GM19025 (cell line): ENCODE measurements at regions not wholly inside any gene's neighbourhood (a gene's known extent, or its start where the extent isn't known, plus 50 kb on each side); places are given as distances from the start of the nearest gene placed in this dataset.

Experiments
- ATAC-seq: cut with Tn5 transposase; IDR thresholded peaks from one replicate; pipeline ENCODE4 v1.9.1; 2021; ENCODE audit warnings: mild to moderate bottlenecking, low read depth, moderate library complexity; ENCODE audit not compliant: unreplicated experiment

DNA sequence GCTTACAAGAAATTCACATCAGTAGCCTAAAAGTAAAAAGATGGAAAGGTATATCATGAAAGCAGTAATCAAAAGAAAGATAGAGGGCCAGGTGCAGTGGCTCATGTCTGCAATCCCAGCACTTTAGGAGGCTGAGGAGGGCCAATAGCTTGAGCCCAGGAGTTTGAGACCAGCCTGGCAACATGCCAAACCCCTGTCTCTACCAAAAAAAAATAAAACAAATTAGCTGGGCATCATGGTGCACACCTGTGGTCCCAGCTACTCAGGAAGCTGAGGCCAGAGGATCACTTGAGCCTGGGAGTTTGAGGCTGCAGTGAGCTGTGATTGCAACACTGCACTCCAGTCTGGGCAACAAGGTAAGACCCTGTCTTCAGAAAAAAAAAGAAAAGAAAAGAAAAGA lies 55.5 kb downstream of the GSPT2 start:
- ATAC-seq: no peak

DNA sequence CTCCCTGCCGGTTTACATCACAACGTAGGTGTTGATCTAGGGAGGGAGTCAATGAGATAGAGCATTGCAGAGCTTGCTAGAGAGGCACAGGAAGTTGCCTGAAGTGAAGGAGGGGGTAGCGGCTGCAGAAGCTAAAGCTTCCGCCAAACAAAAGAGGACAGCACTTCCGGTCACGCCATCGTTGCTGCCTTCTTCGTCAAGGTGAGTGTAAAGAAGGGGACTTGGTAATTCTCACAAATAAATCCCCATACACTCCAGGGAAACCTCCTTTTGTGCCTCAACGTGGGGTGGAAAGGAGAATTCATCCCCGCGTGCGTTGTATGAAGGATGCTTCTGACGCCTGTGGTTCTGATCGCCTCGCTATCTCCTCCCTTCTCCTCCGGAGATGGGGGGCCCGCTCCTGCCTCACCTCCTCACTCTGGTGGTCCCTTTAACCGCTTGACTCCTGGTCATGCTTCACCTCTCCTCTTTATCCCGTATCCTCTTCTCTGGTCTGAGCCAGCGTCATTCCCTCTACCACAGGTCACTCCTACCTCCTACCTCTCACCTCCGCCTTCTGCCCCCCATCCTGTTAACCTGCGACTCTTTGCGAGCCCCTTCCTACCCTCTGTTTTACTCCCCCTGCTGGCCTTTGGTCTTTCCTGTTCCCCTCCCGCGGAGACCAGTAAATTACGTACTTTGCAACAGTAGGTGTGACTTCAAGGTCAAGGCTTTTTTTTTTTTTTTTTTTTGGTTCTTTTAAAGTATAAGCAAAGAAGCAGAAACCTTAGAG lies 59.9 kb downstream of the GSPT2 start:
- ATAC-seq: peak; percentile 89

DNA sequence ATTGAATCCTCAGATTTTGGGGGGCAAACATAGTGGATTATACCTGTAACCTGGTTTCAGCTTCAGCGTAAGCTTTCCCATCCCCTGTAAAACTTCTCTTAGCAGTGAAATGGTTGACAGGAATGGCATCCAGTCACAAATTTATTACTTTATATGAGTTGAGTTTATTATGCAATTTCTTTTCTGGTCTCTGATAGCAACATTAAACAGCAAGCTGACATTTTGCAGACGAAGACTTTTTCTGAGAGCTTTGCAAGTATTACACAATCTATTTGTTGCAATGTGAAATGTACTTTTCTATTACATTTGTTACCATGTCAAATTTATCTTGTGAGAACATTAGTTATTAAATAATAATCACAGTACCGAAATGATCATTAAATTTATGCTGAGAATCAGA lies 60.6 kb downstream of the GSPT2 start:
- ATAC-seq: no peak

- ATAC-seq: no peak
Measured at GRCh38 chrX:51804741-51805140, 61.5 kb downstream of the GSPT2 start.

GRCh38 chrX:51813886-51814460 lies 70.7 kb downstream of the GSPT2 start:
- no peak for ATAC-seq

DNA sequence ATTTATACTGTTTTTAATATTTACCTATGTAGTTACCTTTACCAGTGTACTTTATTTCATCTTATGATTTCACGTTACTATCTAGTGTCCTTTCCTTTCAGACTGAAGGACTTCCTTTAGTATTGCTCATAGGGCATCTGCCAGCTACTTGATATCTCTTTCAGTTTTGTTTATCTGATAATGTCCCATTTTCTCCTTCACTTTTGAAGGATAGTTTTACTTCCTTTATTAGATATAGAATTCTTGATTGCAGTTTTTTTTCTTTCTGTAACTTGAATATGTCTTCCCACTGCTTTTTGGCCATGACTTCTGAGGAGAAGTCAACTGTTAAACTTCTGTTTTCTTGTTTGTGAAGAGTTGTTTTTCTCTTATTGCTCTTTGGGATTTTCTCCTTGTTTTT lies 69.4 kb upstream of the MAGED1 start:
- ATAC-seq: no peak

- ATAC-seq: no peak
Measured at GRCh38 chrX:51825436-51825835, 68.0 kb upstream of the MAGED1 start.

DNA sequence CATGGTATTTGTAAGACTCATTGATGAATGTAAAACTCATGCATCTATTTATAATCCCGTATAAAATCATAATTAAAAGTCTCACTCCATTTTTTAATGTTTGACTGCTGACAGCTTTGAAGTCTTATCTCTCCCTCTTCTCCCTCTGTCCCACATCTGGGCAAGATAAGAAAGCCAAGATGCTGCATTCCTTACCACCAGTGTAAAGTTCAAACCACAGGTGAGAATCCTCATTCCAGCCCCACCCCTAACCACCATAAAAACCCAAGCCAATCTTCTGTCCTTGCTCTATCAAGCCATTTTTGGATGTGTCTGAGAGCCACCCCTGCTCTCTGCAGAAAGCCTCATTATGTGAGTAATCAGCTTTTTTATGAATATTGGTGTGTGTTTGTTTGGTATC lies 59.3 kb upstream of the MAGED1 start:
- no peak for ATAC-seq

- ATAC-seq: no peak
Measured at GRCh38 chrX:51836823-51837222, 56.6 kb upstream of the MAGED1 start.

DNA sequence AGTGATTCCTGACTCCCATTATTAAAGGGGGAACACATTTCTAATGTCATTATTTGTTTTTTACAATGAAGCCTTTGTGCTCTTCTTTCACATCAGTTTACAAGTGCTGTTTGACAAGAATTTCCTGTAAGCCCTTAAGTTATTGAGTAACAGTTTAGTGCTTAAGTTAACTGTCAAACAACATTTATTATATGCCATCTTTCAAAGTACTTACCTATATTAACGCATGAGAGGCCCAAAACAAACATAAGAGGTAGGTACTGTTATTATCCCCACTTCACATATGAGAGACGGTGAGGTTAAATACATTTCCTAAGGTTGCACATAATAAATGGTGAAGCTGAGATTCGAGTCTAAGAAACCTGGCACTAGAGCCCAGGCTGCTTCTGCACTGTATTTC lies 56.0 kb upstream of the MAGED1 start:
- ATAC-seq: no peak

DNA sequence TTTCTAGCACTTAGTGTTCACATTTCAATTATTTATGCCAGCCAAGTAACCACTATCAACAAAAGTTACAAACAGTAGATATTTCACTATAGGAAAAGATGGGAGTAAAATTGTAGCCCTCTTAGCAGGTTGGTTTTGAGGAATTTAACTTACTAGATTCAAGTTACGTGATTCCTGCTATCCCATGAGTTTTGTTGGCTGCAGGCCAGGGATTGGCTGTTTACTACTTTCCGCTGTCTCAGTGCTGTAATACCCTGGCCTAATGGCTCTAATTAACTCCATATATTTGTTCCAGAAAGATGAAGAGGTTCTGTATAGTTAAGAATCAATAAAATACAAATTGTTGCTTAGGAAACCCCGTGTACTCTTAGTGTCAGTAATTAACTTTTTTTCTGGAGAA lies 55.5 kb upstream of the MAGED1 start:
- ATAC-seq: no peak
